Pons (tissue), 1 donor: ENCODE measurements at regions not wholly inside any gene's neighbourhood (a gene's known extent, or its start where the extent isn't known, plus 50 kb on each side); places are given as distances from the start of the nearest gene placed in this dataset.

Source experiments
- DNase-seq: peaks from one replicate; pipeline ENCODE4 v3.0.0-alpha.2; 2016; ENCODE audit warnings: low spot score

GRCh38 chrY:15510288-15510687, 986.0 kb downstream of the NLGN4Y start:
- no peak for DNase-seq

- DNase-seq: no peak
Measured at GRCh38 chrY:15510984-15511650, 986.8 kb downstream of the NLGN4Y start.

GRCh38 chrY:15535131-15535530, 1010.8 kb downstream of the NLGN4Y start:
- no peak for DNase-seq

- DNase-seq: no peak
Measured at GRCh38 chrY:15535784-15536511, 1011.6 kb downstream of the NLGN4Y start.

- no peak for DNase-seq
Measured at GRCh38 chrY:15540516-15540915, 1016.2 kb downstream of the NLGN4Y start.

GRCh38 chrY:15546177-15546754, 1021.9 kb downstream of the NLGN4Y start:
- DNase-seq: no peak

- no peak for DNase-seq
Measured at GRCh38 chrY:15552074-15552473, 1027.7 kb downstream of the NLGN4Y start.

- DNase-seq: no peak
Measured at GRCh38 chrY:15554991-15555390, 1030.7 kb downstream of the NLGN4Y start.

- no peak for DNase-seq
Measured at GRCh38 chrY:15559169-15559568, 1034.8 kb downstream of the NLGN4Y start.

- DNase-seq: no peak
Measured at GRCh38 chrY:15560840-15561239, 1036.5 kb downstream of the NLGN4Y start.

- no peak for DNase-seq
Measured at GRCh38 chrY:15561501-15562289, 1037.4 kb downstream of the NLGN4Y start.

GRCh38 chrY:15577886-15578285, 1053.6 kb downstream of the NLGN4Y start:
- DNase-seq: no peak

GRCh38 chrY:15578761-15579160, 1054.4 kb downstream of the NLGN4Y start:
- peak; percentile 9 for DNase-seq

- DNase-seq: no peak
Measured at GRCh38 chrY:15579245-15579644, 1054.9 kb downstream of the NLGN4Y start.

- no peak for DNase-seq
Measured at GRCh38 chrY:15583111-15583510, 1058.8 kb downstream of the NLGN4Y start.

- DNase-seq: no peak
Measured at GRCh38 chrY:15592957-15593356, 1068.6 kb downstream of the NLGN4Y start.

GRCh38 chrY:15593476-15594160, 1069.3 kb downstream of the NLGN4Y start:
- DNase-seq: no peak

GRCh38 chrY:15594179-15594578, 1069.8 kb downstream of the NLGN4Y start:
- no peak for DNase-seq

- DNase-seq: no peak
Measured at GRCh38 chrY:15600565-15600964, 1076.2 kb downstream of the NLGN4Y start.

GRCh38 chrY:15624370-15624769, 1100.0 kb downstream of the NLGN4Y start:
- no peak for DNase-seq

GRCh38 chrY:15624928-15625327, 1100.6 kb downstream of the NLGN4Y start:
- no peak for DNase-seq

GRCh38 chrY:15648198-15648597, 1123.9 kb downstream of the NLGN4Y start:
- no peak for DNase-seq
